Tongue (tissue), 1 donor: ENCODE measurements at regions not wholly inside any gene's neighbourhood (a gene's known extent, or its start where the extent isn't known, plus 50 kb on each side); places are given as distances from the start of the nearest gene placed in this dataset.
"Not testable (repeated sequence)": the region's sequence is repeated elsewhere in the genome, so short reads cannot be mapped to it uniquely, and the experiment has no call there.

Source experiments
- DNase-seq: peaks from one replicate; pipeline ENCODE4 v3.0.0-alpha.2; 2015

DNA sequence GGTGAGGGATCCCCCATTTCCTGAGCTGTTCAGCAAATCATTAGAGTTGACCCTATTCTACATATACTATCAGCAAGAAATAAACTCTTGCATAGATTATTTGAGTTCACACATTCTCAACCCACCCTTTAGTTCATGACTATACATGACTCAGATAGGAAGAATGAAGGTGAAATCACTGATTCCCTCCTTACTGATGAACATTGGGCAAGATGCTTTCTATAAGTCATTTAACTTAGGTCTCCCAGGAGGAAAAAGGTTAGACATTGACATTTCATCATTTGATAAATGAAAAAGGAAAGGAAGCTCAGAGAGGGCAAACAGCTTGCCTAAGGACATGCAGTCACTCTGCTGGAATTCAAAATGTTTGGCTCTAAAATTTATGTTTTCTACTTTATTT lies 408.0 kb downstream of the TMEM182 start:
- no peak for DNase-seq

DNA sequence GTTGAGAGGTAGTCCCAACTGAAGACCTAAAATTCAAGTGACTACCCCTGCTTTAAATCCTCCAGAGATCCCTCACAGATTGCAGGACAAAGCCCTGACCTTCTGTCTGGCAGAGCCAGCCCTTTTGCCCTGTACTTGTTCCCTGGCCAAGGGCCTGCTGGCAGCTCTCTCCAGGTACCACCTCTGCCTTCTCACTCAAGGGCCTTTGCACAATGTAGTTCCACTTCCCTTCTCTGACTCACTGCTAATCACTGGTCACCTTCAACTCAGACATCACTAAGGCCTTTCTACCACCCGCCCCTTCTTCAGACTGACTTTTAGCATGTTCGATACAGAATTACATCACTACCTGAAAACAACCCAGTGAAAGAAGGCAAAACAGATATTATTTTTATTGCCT lies 411.0 kb downstream of the TMEM182 start:
- no peak for DNase-seq

DNA sequence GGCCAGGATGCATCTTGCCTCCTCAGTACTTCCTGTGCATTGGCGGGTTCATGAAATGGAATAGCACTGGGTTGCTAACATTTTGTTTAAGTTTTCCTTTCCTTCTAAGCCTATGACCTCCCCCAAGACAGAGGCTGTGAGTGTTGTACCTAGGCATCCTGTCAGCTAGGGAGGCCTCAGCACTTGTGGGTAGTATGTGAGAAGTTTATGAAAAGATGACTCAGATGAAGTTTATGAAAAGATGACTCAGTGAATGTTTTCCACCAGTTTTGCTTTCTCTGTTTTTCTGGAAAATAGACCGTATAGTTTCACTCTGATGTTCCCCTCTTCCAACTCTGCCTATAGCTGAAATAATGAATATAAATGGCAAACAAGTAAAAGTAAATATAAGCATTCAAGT lies 412.9 kb downstream of the TMEM182 start:
- no peak for DNase-seq

DNA sequence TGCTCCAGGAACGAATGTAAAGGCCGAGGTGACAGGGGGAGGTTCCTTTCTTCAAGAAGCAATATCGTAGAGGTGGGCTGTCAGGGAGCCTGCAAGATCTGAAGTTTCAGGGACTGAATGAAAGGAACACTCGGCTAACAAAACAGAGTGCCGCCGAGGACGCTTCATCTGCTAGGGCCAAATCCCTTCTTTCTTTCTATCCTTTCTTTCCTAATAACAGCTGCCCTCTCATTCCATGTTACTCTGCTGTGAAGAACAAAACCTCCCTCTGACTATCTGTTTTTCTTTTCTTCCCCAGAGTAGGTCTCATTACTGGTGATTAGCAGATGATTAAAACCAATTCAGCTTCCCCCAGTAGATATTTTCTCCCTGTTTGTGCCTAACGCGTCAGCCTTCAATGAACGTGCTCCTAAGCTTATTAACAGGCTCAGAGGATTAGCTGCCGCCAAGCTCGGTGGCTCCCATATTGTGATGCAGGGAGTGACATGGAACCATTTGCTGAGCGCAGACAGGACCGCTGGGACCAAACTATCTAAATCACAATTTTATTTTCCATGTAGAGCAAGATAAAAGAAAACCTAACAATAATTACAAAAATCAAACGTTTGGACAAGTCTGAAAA lies 414.6 kb downstream of the TMEM182 start:
- no peak for DNase-seq

- no peak for DNase-seq
Measured at GRCh38 chr2:103179798-103180197, 418.0 kb downstream of the TMEM182 start.

DNA sequence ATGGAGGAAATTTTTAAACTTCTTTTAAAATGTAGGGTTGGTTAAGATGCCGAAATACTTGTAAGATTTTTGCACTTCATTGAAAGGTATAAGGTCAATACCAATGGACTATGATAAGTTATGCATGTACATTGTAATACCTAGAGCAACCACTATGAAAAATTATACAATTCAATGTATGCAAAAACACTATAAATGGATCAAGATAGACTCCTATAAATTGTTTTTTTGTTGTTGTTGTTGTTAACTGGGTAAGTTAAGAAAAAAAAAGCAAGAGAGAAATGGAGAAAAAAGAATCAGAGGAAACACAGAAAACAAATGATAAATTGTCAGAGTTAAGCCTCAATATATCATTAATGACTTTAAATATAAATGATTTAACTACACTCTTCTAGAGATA lies 421.2 kb downstream of the TMEM182 start:
- DNase-seq: no peak

DNA sequence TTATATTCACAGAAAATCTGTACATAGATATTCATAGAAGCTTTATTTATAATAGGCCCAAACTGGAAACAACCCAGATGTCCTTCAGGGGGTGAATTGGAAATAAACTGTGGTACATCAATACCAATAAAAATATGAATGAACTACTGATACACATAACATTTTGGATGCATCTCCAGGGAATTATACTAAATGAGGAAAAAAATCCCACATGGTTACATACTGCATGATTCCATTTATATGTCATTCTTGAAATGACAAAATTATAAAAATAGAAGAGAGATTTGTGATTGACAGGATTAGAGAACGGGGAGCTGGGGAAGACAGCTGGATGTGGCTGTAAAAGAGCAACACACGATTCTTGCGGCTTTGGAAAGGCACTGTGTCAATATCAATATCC lies 435.0 kb downstream of the TMEM182 start:
- no peak for DNase-seq

DNA sequence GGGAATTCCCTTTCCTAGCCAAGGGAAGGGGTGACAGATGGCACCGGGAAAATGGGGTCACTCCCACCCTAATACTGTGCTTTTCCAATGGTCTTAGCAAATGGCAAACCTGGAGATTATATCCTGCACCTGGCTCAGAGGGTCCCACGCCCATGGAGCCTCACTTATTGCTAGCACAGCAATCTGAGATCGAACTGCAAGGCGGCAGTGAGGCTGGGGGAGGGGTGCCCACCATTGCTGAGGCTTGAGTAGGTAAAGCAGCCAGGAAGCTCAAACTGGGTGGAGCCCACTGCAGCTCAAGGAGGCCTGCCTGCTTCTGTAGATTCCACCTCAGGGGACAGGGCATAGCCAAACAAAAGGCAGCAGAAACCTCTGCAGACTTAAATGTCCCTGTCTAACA lies 438.9 kb downstream of the TMEM182 start:
- not testable (repeated sequence) for DNase-seq

DNA sequence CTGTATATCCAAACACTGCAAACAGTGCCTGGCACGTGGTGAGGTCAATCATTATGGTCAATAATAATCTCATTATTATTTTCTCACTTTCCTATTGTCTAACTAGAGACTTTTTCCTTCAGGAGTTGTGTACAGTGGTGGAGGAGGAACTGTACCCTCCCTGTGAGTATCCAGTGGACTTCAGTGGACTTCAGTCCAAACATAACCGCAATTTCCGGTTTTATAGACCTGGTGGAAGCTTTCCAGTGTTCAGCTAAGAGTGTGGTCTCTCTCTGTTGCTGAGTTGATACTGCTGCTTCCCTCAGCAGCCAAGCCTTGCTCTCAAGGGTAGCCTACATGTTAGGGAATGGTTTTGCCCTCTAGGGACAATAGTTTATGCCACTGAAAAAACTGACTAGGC lies 447.1 kb downstream of the TMEM182 start:
- DNase-seq: no peak

DNA sequence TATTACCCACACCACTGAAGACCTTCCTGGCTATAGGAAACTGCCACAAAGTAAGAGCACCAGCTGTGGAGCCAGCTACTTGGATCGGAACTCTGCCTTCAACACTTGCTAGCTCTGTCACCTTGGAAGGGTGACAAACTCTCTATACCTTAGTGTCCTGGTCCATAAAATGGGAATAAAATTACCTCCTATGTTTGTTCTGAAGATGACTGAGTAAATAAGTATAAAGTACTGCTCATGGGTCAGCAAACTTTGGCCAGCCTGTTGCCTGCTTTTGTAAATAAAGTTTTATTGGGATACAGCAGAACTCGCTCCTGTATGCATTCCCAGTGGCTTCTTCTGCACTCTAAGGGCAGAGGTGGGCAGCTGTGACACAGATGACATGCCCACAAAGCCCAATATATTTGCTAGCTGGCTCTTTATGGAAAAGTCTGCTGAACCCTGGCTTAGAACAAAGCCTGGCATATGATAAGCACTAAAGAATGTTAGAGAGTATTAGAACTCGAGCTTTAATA lies 451.3 kb downstream of the TMEM182 start:
- DNase-seq: no peak

GRCh38 chr2:103218516-103218915 lies 456.7 kb downstream of the TMEM182 start:
- DNase-seq: peak; percentile 12

DNA sequence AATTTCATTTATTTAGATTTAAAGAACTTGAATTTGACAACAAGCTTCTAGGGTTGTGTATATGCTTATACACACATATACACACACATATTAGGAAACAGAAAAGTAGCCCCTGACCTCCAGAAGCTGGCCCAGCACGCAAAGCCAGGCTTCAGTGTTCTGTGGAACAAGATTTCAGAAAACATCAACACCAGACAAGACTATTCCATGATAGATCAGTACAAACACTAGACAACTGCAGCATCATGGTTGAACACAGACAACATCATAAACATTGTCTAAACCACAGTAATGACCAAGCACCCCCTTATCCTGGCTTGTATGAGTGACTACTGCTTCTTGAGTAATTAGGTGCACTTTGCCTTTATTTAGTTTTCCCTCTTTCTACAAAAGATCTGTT lies 457.6 kb downstream of the TMEM182 start:
- no peak for DNase-seq

DNA sequence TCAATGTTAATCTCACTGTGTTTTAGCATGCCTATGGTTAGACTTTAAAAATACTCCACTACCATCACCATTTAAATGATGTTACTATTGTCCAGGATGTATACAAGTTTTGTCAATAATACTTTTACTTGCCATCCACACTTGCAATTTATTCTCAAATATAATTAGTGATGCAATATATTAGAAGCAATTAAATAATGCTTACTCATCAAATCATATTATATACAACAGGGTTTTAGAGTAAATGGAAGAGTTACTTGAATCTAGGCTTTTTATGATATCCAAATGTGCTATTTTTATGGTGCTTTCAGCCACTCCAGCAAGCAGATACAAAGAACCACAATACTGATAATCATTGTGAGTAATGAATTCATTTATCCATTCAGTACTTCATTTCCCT lies 461.1 kb downstream of the TMEM182 start:
- DNase-seq: no peak

DNA sequence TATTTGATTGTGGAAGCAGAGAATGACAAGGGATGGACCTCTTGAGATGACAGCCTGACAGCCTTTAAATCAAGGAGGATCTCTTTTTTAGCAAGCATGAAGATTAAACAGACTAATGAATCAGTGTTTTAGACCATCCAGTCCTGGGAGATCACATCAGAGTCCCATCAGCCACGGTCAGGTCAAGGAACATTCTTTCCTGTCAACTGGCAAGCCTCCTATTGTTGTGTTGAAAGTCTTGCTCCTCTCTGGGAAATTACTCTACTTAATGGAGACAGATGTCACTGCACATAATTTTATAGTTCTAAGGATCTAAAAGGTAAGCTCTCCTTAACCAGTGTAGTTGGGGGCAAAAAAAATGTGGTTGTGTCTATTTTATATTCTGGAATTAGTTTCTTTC lies 469.0 kb downstream of the TMEM182 start:
- no peak for DNase-seq

- DNase-seq: no peak
Measured at GRCh38 chr2:103232865-103233264, 471.0 kb downstream of the TMEM182 start.

- no peak for DNase-seq
Measured at GRCh38 chr2:103233691-103234090, 471.9 kb downstream of the TMEM182 start.

GRCh38 chr2:103235283-103235682 lies 473.5 kb downstream of the TMEM182 start:
- no peak for DNase-seq

DNA sequence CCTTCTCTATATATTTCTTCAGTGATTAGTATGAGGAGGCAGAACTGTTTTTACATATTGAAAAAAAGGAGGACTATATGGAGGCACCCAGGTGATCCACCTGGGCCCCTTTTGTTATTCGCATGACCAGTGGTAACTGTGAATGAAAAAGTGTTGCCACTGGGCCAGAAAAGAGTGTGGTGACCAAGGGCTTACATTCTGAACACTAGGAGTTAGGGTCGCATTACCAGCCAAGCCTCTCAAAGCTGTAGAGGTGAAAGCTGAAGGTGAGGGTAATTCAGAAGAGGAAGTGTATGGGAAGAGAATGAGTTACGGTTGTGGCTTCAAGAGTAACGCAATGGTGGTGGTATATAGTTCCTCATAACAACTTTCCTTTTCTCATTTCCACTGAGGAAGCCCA lies 487.6 kb downstream of the TMEM182 start:
- no peak for DNase-seq

GRCh38 chr2:103252781-103253180 lies 490.9 kb downstream of the TMEM182 start:
- no peak for DNase-seq

GRCh38 chr2:103254611-103255010 lies 492.8 kb downstream of the TMEM182 start:
- no peak for DNase-seq

- DNase-seq: no peak
Measured at GRCh38 chr2:103264058-103264768, 502.4 kb downstream of the TMEM182 start.

GRCh38 chr2:103265521-103265920 lies 503.7 kb downstream of the TMEM182 start:
- DNase-seq: no peak

- DNase-seq: no peak
Measured at GRCh38 chr2:103268841-103269498, 507.1 kb downstream of the TMEM182 start.

DNA sequence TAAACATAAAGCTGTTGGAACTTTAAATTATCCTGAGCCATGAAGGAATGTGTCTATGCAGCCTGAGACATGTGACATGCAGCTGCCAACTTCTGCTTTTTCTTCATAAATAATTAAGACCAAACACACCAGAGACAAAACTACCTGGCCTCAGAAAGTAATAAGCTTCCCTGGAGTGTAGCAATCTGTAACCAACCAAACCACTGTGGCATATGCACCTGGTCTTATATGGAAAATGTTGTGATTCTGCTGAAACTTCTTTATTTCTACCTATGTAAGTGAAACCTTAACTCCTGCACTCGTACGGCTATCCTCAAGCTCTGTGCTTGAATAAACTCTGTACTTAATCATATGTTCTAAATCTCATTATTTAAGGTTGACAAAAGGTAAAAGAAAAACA lies 515.0 kb downstream of the TMEM182 start:
- DNase-seq: no peak
